ENCODE measurements at regions not wholly inside any gene's neighbourhood (a gene's known extent, or its start where the extent isn't known, plus 50 kb on each side); places are given as distances from the start of the nearest gene placed in this dataset.
"Not testable (repeated sequence)": the region's sequence is repeated elsewhere in the genome, so short reads cannot be mapped to it uniquely, and the experiment has no call there.

DNA sequence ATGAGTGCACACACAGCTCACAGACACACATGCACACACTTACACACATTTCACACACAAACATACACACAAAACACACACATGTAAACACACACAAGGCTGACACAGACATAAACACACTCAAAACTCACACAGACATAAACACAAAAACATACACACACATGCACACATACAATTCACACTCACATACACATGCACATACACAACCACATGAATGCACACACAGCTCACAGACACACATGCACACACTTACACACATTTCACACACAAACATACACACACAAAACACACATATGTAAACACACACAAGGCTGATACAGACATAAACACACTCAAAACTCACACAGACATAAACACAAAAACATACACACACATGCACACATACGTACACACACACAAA is 455.0 kb downstream of the SOX11 start:
- TF ChIP-seq, protein P1, sequence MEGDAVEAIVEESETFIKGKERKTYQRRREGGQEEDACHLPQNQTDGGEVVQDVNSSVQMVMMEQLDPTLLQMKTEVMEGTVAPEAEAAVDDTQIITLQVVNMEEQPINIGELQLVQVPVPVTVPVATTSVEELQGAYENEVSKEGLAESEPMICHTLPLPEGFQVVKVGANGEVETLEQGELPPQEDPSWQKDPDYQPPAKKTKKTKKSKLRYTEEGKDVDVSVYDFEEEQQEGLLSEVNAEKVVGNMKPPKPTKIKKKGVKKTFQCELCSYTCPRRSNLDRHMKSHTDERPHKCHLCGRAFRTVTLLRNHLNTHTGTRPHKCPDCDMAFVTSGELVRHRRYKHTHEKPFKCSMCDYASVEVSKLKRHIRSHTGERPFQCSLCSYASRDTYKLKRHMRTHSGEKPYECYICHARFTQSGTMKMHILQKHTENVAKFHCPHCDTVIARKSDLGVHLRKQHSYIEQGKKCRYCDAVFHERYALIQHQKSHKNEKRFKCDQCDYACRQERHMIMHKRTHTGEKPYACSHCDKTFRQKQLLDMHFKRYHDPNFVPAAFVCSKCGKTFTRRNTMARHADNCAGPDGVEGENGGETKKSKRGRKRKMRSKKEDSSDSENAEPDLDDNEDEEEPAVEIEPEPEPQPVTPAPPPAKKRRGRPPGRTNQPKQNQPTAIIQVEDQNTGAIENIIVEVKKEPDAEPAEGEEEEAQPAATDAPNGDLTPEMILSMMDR (IDR thresholded peaks at IDR 0.05), result not testable (repeated sequence)
- not testable (repeated sequence) for TF ChIP-seq POLR2AphosphoS5 (IDR thresholded peaks at IDR 0.05); EP300 (IDR thresholded peaks at IDR 0.05); POLR2A (IDR thresholded peaks at IDR 0.05; ENCODE audit: low read depth)
